HCT116 (cell line): ENCODE measurements at regions not wholly inside any gene's neighbourhood (a gene's known extent, or its start where the extent isn't known, plus 50 kb on each side); places are given as distances from the start of the nearest gene placed in this dataset.

ENCODE experiments used
- ATAC-seq: fragments of 200-7000 bp; cut with Tn5 transposase; 2 replicates; pipeline ENCODE4 v1.9.1; 2020; ENCODE audit warnings: mild to moderate bottlenecking, moderate library complexity
- BruUV-seq: library from RNA; stranded (reverse); fragments of 400-500 nt; replicated peaks from 2 replicates; lab custom pipeline; 2021; lab: Mats Ljungman, UMichigan
- CTCF ChIA-PET: fragments of 300-600 bp; sonication (Branson Sonifier 250); formaldehyde crosslinking; loops from one replicate; lab custom pipeline; 2021; ENCODE audit warnings: antibody characterized with exemption; lab: Charles Lee
- POLR2A ChIA-PET: fragments of 300-600, 350-600 bp; sonication (Branson Sonifier 250); formaldehyde crosslinking; loops from one replicate; lab custom pipeline; 2021; ENCODE audit warnings: antibody characterized with exemption; lab: Charles Lee
- RAD21 ChIA-PET, 2 experiments: fragments of 300-600 bp; sonication (Branson Sonifier 250); formaldehyde crosslinking; loops; one replicate each; lab custom pipeline; 2023; ENCODE audit warnings: low total read pairs in 2 of 2; ENCODE audit not compliant: uncharacterized antibody in 2 of 2, unreplicated experiment in 2 of 2, low non-redundant PET in 1 of 2; lab: Charles Lee
- DNase-seq: peaks from one replicate; pipeline ENCODE4 v3.0.0-alpha.2; 2010; ENCODE audit warnings: low read depth, low spot score
- H2AFZ ChIP-seq: fragments of 200-600 bp; shearing (Covaris generic), sonication (generic); 2 replicates; pipeline ENCODE4 v1.6.1; 2017; ENCODE audit warnings: low read depth, mixed run types, mixed read lengths, antibody characterized with exemption, low read length; ENCODE audit not compliant: poor library complexity, severe bottlenecking
- H3K27ac ChIP-seq: 2 replicates; pipeline ENCODE4 v1.5.1; 2012; ENCODE audit warnings: low read depth, low read length
- H3K27me3 ChIP-seq: fragments of 200-600 bp; sonication (generic); 2 replicates; pipeline ENCODE4 v1.6.1; 2016; ENCODE audit warnings: mixed run types, low read length, mixed read lengths; ENCODE audit not compliant: insufficient read depth
- H3K36me3 ChIP-seq, 2 experiments: fragments of 200-500 bp in 1 of 2; fragments of 200-600 bp in 1 of 2; sonication (Bioruptor generic) in 1 of 2; sonication (generic) in 1 of 2; 2 replicates each; pipeline versions ENCODE4 v1.5.1 to v1.6.1; 2014 to 2016; ENCODE audit warnings: low read length in 2 of 2, inconsistent platforms in 1 of 2, mixed read lengths in 1 of 2, mixed run types in 1 of 2; ENCODE audit not compliant: insufficient read depth in 2 of 2, control insufficient read depth in 1 of 2
- H3K4me1 ChIP-seq, 2 experiments: fragments of 200-600 bp in 1 of 2; sonication (generic) in 1 of 2; 2 replicates each; pipeline versions ENCODE4 v1.5.1 to v1.6.1; 2012 to 2017; ENCODE audit warnings: low read length in 2 of 2, inconsistent platforms in 1 of 2, mild to moderate bottlenecking in 1 of 2, mixed read lengths in 1 of 2, mixed run types in 1 of 2, moderate library complexity in 1 of 2; ENCODE audit not compliant: insufficient read depth in 2 of 2, control insufficient read depth in 1 of 2
- H3K4me2 ChIP-seq: fragments of 200-600 bp; sonication (generic); 2 replicates; pipeline ENCODE4 v1.6.1; 2017; ENCODE audit warnings: mixed run types, low read length, mixed read lengths
- H3K4me3 ChIP-seq, 2 experiments: fragments of 200-600 bp in 1 of 2; sonication (generic) in 1 of 2; replicated peaks in 1 of 2; 2 replicates each; pipeline ENCODE4 v1.5.1; 2011 to 2016; ENCODE audit warnings: low read length in 2 of 2, control low read depth in 1 of 2, low read depth in 1 of 2, mild to moderate bottlenecking in 1 of 2, mixed read lengths in 1 of 2, mixed run types in 1 of 2
- H3K79me2 ChIP-seq: fragments of 200-600 bp; sonication (generic); 2 replicates; pipeline ENCODE4 v1.6.1; 2017; ENCODE audit warnings: mild to moderate bottlenecking, mixed run types, low read length, moderate library complexity, mixed read lengths; ENCODE audit not compliant: insufficient read depth
- H3K9ac ChIP-seq: fragments of 200-600 bp; sonication (generic); 2 replicates; pipeline ENCODE4 v1.6.1; 2016; ENCODE audit warnings: low read length, mixed read lengths
- H3K9me2 ChIP-seq: fragments of 200-600 bp; sonication (generic), shearing (Covaris generic); 2 replicates; pipeline ENCODE4 v1.6.1; 2017; ENCODE audit warnings: mixed run types, mild to moderate bottlenecking, moderate library complexity; ENCODE audit not compliant: insufficient read depth
- H3K9me3 ChIP-seq, 2 experiments: fragments of 200-500 bp in 1 of 2; fragments of 200-600 bp in 1 of 2; sonication (Bioruptor generic) in 1 of 2; sonication (generic) in 1 of 2; 2 replicates each; pipeline ENCODE4 v1.6.1; 2014 to 2017; ENCODE audit warnings: low read length in 2 of 2, mixed read lengths in 2 of 2, inconsistent platforms in 1 of 2, low read depth in 1 of 2, mild to moderate bottlenecking in 1 of 2, mixed run types in 1 of 2, moderate library complexity in 1 of 2; ENCODE audit not compliant: control insufficient read depth in 1 of 2, insufficient read depth in 1 of 2
- H4K20me1 ChIP-seq: fragments of 200-600 bp; sonication (generic), shearing (Covaris generic); 2 replicates; pipeline ENCODE4 v1.6.1; 2017; ENCODE audit warnings: mixed run types, mild to moderate bottlenecking, moderate library complexity; ENCODE audit not compliant: insufficient read depth
- ATF3 ChIP-seq: IDR thresholded peaks from 2 replicates; pipeline ENCODE4 v1.6.1; 2012
- CEBPB ChIP-seq: IDR thresholded peaks from 2 replicates; pipeline ENCODE4 v1.6.1; 2012; ENCODE audit warnings: low read depth
- CTCF ChIP-seq, 3 experiments: fragments of 200-600 bp in 1 of 3; sonication (generic) in 1 of 3; IDR thresholded peaks in 2 of 3; conservative IDR thresholded peaks in 1 of 3; 2 replicates each; pipeline ENCODE4 v1.5.1; 2012 to 2017; ENCODE audit warnings: low read depth in 2 of 3, low read length in 2 of 3, antibody characterized with exemption in 1 of 3, borderline replicate concordance in 1 of 3, control low read depth in 1 of 3, mild to moderate bottlenecking in 1 of 3, mixed read lengths in 1 of 3, mixed run types in 1 of 3, moderate library complexity in 1 of 3; ENCODE audit not compliant: insufficient read depth in 1 of 3
- ELF1 ChIP-seq: IDR thresholded peaks from 2 replicates; pipeline ENCODE4 v1.6.1; 2012; ENCODE audit warnings: low read depth, borderline replicate concordance
- EZH2phosphoT487 ChIP-seq: fragments of 200-600 bp; IDR thresholded peaks from 2 replicates; pipeline ENCODE4 v1.6.1; 2018; ENCODE audit warnings: antibody characterized with exemption, borderline replicate concordance
- JUND ChIP-seq: IDR thresholded peaks from 2 replicates; pipeline ENCODE4 v1.6.1; 2012
- MAX ChIP-seq: IDR thresholded peaks from 2 replicates; pipeline ENCODE4 v1.6.1; 2012
- RAD21 ChIP-seq: IDR thresholded peaks from 2 replicates; pipeline ENCODE4 v1.6.1; 2012; ENCODE audit warnings: low read depth, mild to moderate bottlenecking
- SIN3A ChIP-seq: IDR thresholded peaks from 2 replicates; pipeline ENCODE4 v1.6.1; 2012; ENCODE audit warnings: low read depth
- SRF ChIP-seq: IDR thresholded peaks from 2 replicates; pipeline ENCODE4 v1.6.1; 2012; ENCODE audit warnings: low read depth
- TCF7L2 ChIP-seq: IDR thresholded peaks from 2 replicates; pipeline ENCODE4 v1.7.0; 2011; ENCODE audit warnings: borderline replicate concordance, inconsistent platforms; ENCODE audit not compliant: insufficient read depth, insufficient read length; ENCODE audit errors: extremely low read depth
- ZFX ChIP-seq: fragments of 450-650 bp; IDR thresholded peaks from 2 replicates; pipeline ENCODE4 v1.6.1; 2017
- intact Hi-C: fragments of 100-400 bp; cut with micrococcal nuclease; formaldehyde crosslinking; loops from 2 replicates; pipeline ENCODE4 v1.10.0; 2022

GRCh38 chr1:106753066-106753465 is 303.4 kb upstream of the PRMT6 start:
- Histone ChIP-seq H3K4me3 (no peak overlapping the region), H3K36me3 (no peaks in the 10 kb centered on the region), H4K20me1 (no peaks in the 10 kb centered on the region), H3K4me1 (no peaks in the 10 kb centered on the region), H3K27ac (no peak overlapping the region), H3K27me3 (no peaks in the 10 kb centered on the region), H3K79me2 (no peaks in the 10 kb centered on the region), H3K4me2 (no peak overlapping the region), H3K9me3 (peaks cover 23 to 56% of the 10 kb centered on the region in 2 experiments; a peak in 2 of 4 replicates), H3K9ac (no peak overlapping the region), H2AFZ (no peak overlapping the region), H3K9me2 (no peaks in the 10 kb centered on the region)
- DNase-seq (no peak), ATAC-seq (no peak)
- CTCF ChIA-PET: no interaction called here
- TF ChIP-seq JUND: no peak
- no peak for TF ChIP-seq SIN3A
- TF ChIP-seq ELF1: no peak
- intact Hi-C loops: no loop called here
- POLR2A ChIA-PET: no interaction called here
- RAD21 ChIA-PET: no interaction called here
- BruUV-seq: no TSS peak

- DNase-seq: no peak
- H3K4me1 ChIP-seq: no peaks in the 10 kb centered on the region; a peak in 1 of 4 replicates
- no peaks in the 10 kb centered on the region for H3K79me2 ChIP-seq
- H3K9ac ChIP-seq: no peak overlapping the region
- no peak overlapping the region for H3K27ac ChIP-seq
- H4K20me1 ChIP-seq: no peaks in the 10 kb centered on the region
- H2AFZ ChIP-seq: no peak overlapping the region
- H3K4me3 ChIP-seq: no peak overlapping the region
- no TSS peak for BruUV-seq
- H3K9me3 ChIP-seq: peaks cover 22 to 59% of the 10 kb centered on the region in 2 experiments; a peak in 2 of 4 replicates
- ChIA-PET RAD21 (no interaction called here), CTCF (no interaction called here)
- no peak overlapping the region for H3K4me2 ChIP-seq
- H3K27me3 ChIP-seq: no peaks in the 10 kb centered on the region
- no peaks in the 10 kb centered on the region for H3K9me2 ChIP-seq
- TF ChIP-seq CTCF (IDR thresholded peaks at IDR 0.05 in 2 of 3, conservative IDR thresholded peaks at IDR 0.05 in 1 of 3; ENCODE audit: borderline replicate concordance in 1 of 3, insufficient read depth in 1 of 3, low read depth in 2 of 3, low read length in 2 of 3) (no peak), ELF1 (no peak), CEBPB (no peak), RAD21 (no peak), SRF (no peak), ZFX (no peak), ATF3 (no peak), TCF7L2 (no peak), EZH2phosphoT487 (no peak), MAX (no peak), SIN3A (no peak)
- TF ChIP-seq, all 23 proteins: peak for 0
- POLR2A ChIA-PET: no interaction called here
- ATAC-seq: no peak
- intact Hi-C loops: no loop called here
- no peaks in the 10 kb centered on the region for H3K36me3 ChIP-seq
Observed at GRCh38 chr1:106754957-106755356, 301.5 kb upstream of the PRMT6 start.
